ENCODE measurements at regions not wholly inside any gene's neighbourhood (a gene's known extent, or its start where the extent isn't known, plus 50 kb on each side); places are given as distances from the start of the nearest gene placed in this dataset.
A peak's percentile ranks its signal among the peaks of the same experiment; 100 is the strongest.

DNA sequence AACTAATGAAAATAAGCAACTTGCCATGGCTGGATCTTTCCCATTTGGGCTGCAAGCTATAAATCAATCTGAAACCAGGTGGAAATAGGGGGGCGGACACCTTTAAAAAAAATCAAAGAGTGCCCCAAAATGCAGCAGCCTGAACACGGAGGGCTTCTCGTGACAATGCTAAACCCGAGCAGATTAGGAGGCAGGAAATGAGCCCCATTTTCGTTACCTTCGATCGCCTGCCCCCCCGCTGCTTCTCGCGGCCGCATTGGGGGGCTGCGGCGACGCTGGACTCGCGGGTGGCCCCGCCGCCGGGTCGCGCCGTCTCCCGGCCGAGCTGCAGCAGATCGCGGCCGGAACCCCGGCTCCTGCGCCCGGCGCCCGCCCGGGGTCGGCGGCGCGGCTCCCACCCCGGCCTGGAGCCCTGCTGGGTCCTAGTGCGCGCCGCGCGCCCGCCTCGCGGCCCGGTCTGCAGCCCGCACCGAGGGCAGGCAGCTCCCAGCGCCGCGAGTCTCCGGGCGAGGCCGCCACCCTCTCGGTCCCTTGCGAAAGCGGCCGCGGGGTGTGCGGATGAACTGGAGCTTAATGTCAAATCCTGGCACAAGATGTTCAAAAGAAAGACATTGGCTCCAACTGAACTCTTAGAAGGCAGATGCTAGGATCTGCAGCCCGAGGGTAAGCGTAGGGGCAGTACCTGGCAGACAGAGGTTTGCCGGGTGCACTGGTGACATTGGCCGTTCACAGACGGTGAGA lies 201.9 kb upstream of the FOXN3 start:
- TF ChIP-seq, protein P1, sequence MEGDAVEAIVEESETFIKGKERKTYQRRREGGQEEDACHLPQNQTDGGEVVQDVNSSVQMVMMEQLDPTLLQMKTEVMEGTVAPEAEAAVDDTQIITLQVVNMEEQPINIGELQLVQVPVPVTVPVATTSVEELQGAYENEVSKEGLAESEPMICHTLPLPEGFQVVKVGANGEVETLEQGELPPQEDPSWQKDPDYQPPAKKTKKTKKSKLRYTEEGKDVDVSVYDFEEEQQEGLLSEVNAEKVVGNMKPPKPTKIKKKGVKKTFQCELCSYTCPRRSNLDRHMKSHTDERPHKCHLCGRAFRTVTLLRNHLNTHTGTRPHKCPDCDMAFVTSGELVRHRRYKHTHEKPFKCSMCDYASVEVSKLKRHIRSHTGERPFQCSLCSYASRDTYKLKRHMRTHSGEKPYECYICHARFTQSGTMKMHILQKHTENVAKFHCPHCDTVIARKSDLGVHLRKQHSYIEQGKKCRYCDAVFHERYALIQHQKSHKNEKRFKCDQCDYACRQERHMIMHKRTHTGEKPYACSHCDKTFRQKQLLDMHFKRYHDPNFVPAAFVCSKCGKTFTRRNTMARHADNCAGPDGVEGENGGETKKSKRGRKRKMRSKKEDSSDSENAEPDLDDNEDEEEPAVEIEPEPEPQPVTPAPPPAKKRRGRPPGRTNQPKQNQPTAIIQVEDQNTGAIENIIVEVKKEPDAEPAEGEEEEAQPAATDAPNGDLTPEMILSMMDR (IDR thresholded peaks at IDR 0.05), result peak in 1 of 3 experiments; percentile 14
- TF ChIP-seq POLR2A (IDR thresholded peaks at IDR 0.05), result no peak
